ENCODE measurements at regions not wholly inside any gene's neighbourhood (a gene's known extent, or its start where the extent isn't known, plus 50 kb on each side); places are given as distances from the start of the nearest gene placed in this dataset.

GRCh38 chr4:178598672-178599071 is 1156.4 kb upstream of the AGA start:
- no peak for DNase-seq (ENCODE audit: low spot score)

- no peak for DNase-seq (ENCODE audit: low spot score)
Observed at GRCh38 chr4:178599521-178599920, 1157.3 kb upstream of the AGA start.

- DNase-seq (ENCODE audit: low spot score) = no peak
Observed at GRCh38 chr4:178602833-178603232, 1160.6 kb upstream of the AGA start.

- DNase-seq (ENCODE audit: low spot score) = no peak
Observed at GRCh38 chr4:178611062-178611461, 1168.8 kb upstream of the AGA start.

- DNase-seq (ENCODE audit: low spot score) = no peak
Observed at GRCh38 chr4:178612733-178613132, 1170.5 kb upstream of the AGA start.

GRCh38 chr4:178632415-178632814 is 1190.2 kb upstream of the AGA start:
- DNase-seq (ENCODE audit: low spot score) = no peak

- DNase-seq (ENCODE audit: low spot score) = no peak
Observed at GRCh38 chr4:178633263-178633662, 1191.0 kb upstream of the AGA start.

GRCh38 chr4:178664621-178665020 is 1222.4 kb upstream of the AGA start:
- no peak for DNase-seq (ENCODE audit: low spot score)

GRCh38 chr4:178665916-178666315 is 1223.7 kb upstream of the AGA start:
- DNase-seq (ENCODE audit: low spot score) = no peak

GRCh38 chr4:178671766-178672165 is 1229.5 kb upstream of the AGA start:
- no peak for DNase-seq (ENCODE audit: low spot score)

GRCh38 chr4:178672512-178672911 is 1230.3 kb upstream of the AGA start:
- DNase-seq (ENCODE audit: low spot score) = no peak

GRCh38 chr4:178681871-178682270 is 1239.6 kb upstream of the AGA start:
- DNase-seq (ENCODE audit: low spot score) = no peak

- no peak for DNase-seq (ENCODE audit: low spot score)
Observed at GRCh38 chr4:178689926-178690325, 1247.7 kb upstream of the AGA start.

- DNase-seq (ENCODE audit: low spot score) = no peak
Observed at GRCh38 chr4:178693816-178694215, 1251.6 kb upstream of the AGA start.

- DNase-seq (ENCODE audit: low spot score) = no peak
Observed at GRCh38 chr4:178696515-178696914, 1254.3 kb upstream of the AGA start.

- DNase-seq (ENCODE audit: low spot score) = no peak
Observed at GRCh38 chr4:178712486-178712885, 1270.2 kb upstream of the AGA start.

GRCh38 chr4:178738026-178738425 is 1295.8 kb upstream of the AGA start:
- DNase-seq (ENCODE audit: low spot score) = no peak

GRCh38 chr4:178745203-178745602 is 1303.0 kb upstream of the AGA start:
- no peak for DNase-seq (ENCODE audit: low spot score)

- no peak for DNase-seq (ENCODE audit: low spot score)
Observed at GRCh38 chr4:178752954-178753525, 1310.8 kb upstream of the AGA start.

GRCh38 chr4:178778496-178778895 is 1336.3 kb upstream of the AGA start:
- no peak for DNase-seq (ENCODE audit: low spot score)

GRCh38 chr4:178781779-178782178 is 1339.5 kb upstream of the AGA start:
- no peak for DNase-seq (ENCODE audit: low spot score)

GRCh38 chr4:178784491-178784890 is 1342.3 kb upstream of the AGA start:
- DNase-seq (ENCODE audit: low spot score) = no peak

- no peak for DNase-seq (ENCODE audit: low spot score)
Observed at GRCh38 chr4:178789279-178789678, 1347.0 kb upstream of the AGA start.

- no peak for DNase-seq (ENCODE audit: low spot score)
Observed at GRCh38 chr4:178799204-178799603, 1357.0 kb upstream of the AGA start.

- no peak for DNase-seq (ENCODE audit: low spot score)
Observed at GRCh38 chr4:178808106-178808505, 1365.9 kb upstream of the AGA start.

Data from AG08395 (cell line).